Natural killer cell (primary cell): ENCODE measurements at regions not wholly inside any gene's neighbourhood (a gene's known extent, or its start where the extent isn't known, plus 50 kb on each side); places are given as distances from the start of the nearest gene placed in this dataset.

Experiments
- ATAC-seq, 3 donors: fragments of 150-1000 bp in 2 of 3; fragments of 200-7000 bp in 1 of 3; cut with Tn5 transposase; 1 replicate in 1 of 3; 2 replicates in 2 of 3; pipeline ENCODE4 v1.10.0; 2021; ENCODE audit warnings: mild to moderate bottlenecking in 2 of 3, moderate library complexity in 2 of 3
- DNase-seq, 2 donors: peaks; one replicate each; pipeline versions ENCODE4 v3.0.0 to v3.0.0-alpha.2; 2013 to 2021; ENCODE audit warnings: mixed read lengths in 1 of 2
- H3K27ac ChIP-seq: one replicate; pipeline ENCODE4 v1.5.1; 2013; ENCODE audit warnings: mild to moderate bottlenecking, low read length
- H3K27me3 ChIP-seq: one replicate; pipeline ENCODE4 v1.6.1; 2013; ENCODE audit warnings: low read length; ENCODE audit not compliant: control insufficient read depth, insufficient read depth
- H3K36me3 ChIP-seq: one replicate; pipeline ENCODE4 v1.6.1; 2013; ENCODE audit warnings: low read length; ENCODE audit not compliant: control insufficient read depth, insufficient read depth
- H3K4me1 ChIP-seq: one replicate; pipeline ENCODE4 v1.6.1; 2013; ENCODE audit warnings: low read length; ENCODE audit not compliant: control insufficient read depth, insufficient read depth
- H3K4me3 ChIP-seq: one replicate; pipeline ENCODE4 v1.5.1; 2013; ENCODE audit warnings: low read length
- H3K9me3 ChIP-seq: one replicate; pipeline ENCODE4 v1.6.1; 2013; ENCODE audit warnings: low read length; ENCODE audit not compliant: control insufficient read depth, insufficient read depth
- H3K27ac Mint-ChIP-seq, 2 donors: one replicate each; pipeline ENCODE4 v1.8.0; 2022; ENCODE audit warnings: mild to moderate bottlenecking in 2 of 2, mixed read lengths in 2 of 2, moderate library complexity in 1 of 2
- H3K27me3 Mint-ChIP-seq, 2 donors: one replicate each; pipeline ENCODE4 v1.8.0; 2022; ENCODE audit warnings: low read depth in 2 of 2, mixed read lengths in 2 of 2
- H3K36me3 Mint-ChIP-seq: one replicate; pipeline ENCODE4 v1.8.0; 2022; ENCODE audit warnings: mixed read lengths
- H3K4me1 Mint-ChIP-seq, 2 donors: one replicate each; pipeline ENCODE4 v1.8.0; 2022; ENCODE audit warnings: mixed read lengths in 2 of 2
- H3K4me3 Mint-ChIP-seq: one replicate; pipeline ENCODE4 v1.8.0; 2022; ENCODE audit warnings: mild to moderate bottlenecking, moderate library complexity, mixed read lengths
- H3K9me3 Mint-ChIP-seq, 2 donors: one replicate each; pipeline ENCODE4 v1.8.0; 2022; ENCODE audit warnings: mixed read lengths in 2 of 2
- CTCF ChIP-seq: fragments of 200-600 bp; IDR thresholded peaks from one replicate; pipeline ENCODE4 v1.8.0; 2022; ENCODE audit warnings: antibody characterized with exemption
- WGBS: methylation state at CpG from one replicate; pipeline ENCODE4 v1.1.7; 2013; ENCODE audit warnings: missing lambda C conversion rate; ENCODE audit not compliant: insufficient coverage; 5-methylcytosine and 5-hydroxymethylcytosine counted together
- intact Hi-C: fragments of 100-400 bp; cut with micrococcal nuclease; formaldehyde crosslinking; loops from one replicate; pipeline ENCODE4 v1.14.2; 2022

GRCh38 chr17:70780031-70780430 is 610.7 kb downstream of the KCNJ2 start:
- Mint-ChIP-seq H3K4me1 (no peaks in the 10 kb centered on the region), H3K4me3 (no peak overlapping the region), H3K27ac (no peak overlapping the region), H3K36me3 (no peaks in the 10 kb centered on the region), H3K9me3 (peaks cover 2 to 6% of the 10 kb centered on the region in 2 donors), H3K27me3 (no peaks in the 10 kb centered on the region)
- Histone ChIP-seq H3K4me1 (no peaks in the 10 kb centered on the region), H3K27me3 (no peaks in the 10 kb centered on the region), H3K36me3 (no peaks in the 10 kb centered on the region), H3K4me3 (no peak overlapping the region), H3K27ac (no peak overlapping the region), H3K9me3 (no peaks in the 10 kb centered on the region)
- intact Hi-C loops: no loop called here
- DNase-seq (no peak), ATAC-seq (no peak)
- WGBS: 70% methylated on average over 2 of the region's 2 CpGs
- TF ChIP-seq CTCF: no peak

- no peaks in the 10 kb centered on the region for H3K36me3 ChIP-seq
- Mint-ChIP-seq H3K36me3 (peaks cover 6% of the 10 kb centered on the region), H3K9me3 (peaks cover 11 to 19% of the 10 kb centered on the region in 2 donors), H3K27ac (no peak overlapping the region), H3K27me3 (no peaks in the 10 kb centered on the region), H3K4me3 (no peak overlapping the region), H3K4me1 (no peaks in the 10 kb centered on the region)
- H3K27ac ChIP-seq: no peak overlapping the region
- H3K4me3 ChIP-seq: no peak overlapping the region
- no peaks in the 10 kb centered on the region for H3K9me3 ChIP-seq
- 75% methylated on average over 2 of the region's 2 CpGs for WGBS
- intact Hi-C loops: no loop called here
- H3K4me1 ChIP-seq: no peaks in the 10 kb centered on the region
- ATAC-seq (no peak), DNase-seq (no peak)
- no peaks in the 10 kb centered on the region for H3K27me3 ChIP-seq
- TF ChIP-seq CTCF: no peak
These were observed 616.7 kb downstream of the KCNJ2 start for GRCh38 chr17:70786081-70786480.

GRCh38 chr17:70787721-70788300 is 618.5 kb downstream of the KCNJ2 start:
- TF ChIP-seq CTCF: no peak
- Histone ChIP-seq H3K4me1 (no peaks in the 10 kb centered on the region), H3K4me3 (no peak overlapping the region), H3K36me3 (no peaks in the 10 kb centered on the region), H3K27ac (no peak overlapping the region), H3K27me3 (no peaks in the 10 kb centered on the region), H3K9me3 (no peaks in the 10 kb centered on the region)
- DNase-seq (no peak), ATAC-seq (no peak)
- Mint-ChIP-seq H3K4me3 (no peak overlapping the region), H3K27ac (no peak overlapping the region), H3K27me3 (no peaks in the 10 kb centered on the region), H3K4me1 (no peaks in the 10 kb centered on the region), H3K36me3 (peaks cover 6% of the 10 kb centered on the region), H3K9me3 (peaks cover 11 to 18% of the 10 kb centered on the region in 2 donors)
- intact Hi-C loops: no loop called here
- WGBS: 100% methylated on average over 2 of the region's 3 CpGs

GRCh38 chr17:70791748-70792443 is 622.6 kb downstream of the KCNJ2 start:
- H3K36me3 ChIP-seq: no peaks in the 10 kb centered on the region
- no peaks in the 10 kb centered on the region for H3K4me1 ChIP-seq
- no peaks in the 10 kb centered on the region for H3K9me3 ChIP-seq
- no peak for DNase-seq
- Mint-ChIP-seq H3K36me3 (no peaks in the 10 kb centered on the region), H3K27ac (no peak overlapping the region), H3K9me3 (peaks cover 9 to 18% of the 10 kb centered on the region in 2 donors), H3K4me1 (no peaks in the 10 kb centered on the region), H3K4me3 (no peak overlapping the region), H3K27me3 (no peaks in the 10 kb centered on the region)
- intact Hi-C loops: no loop called here
- ATAC-seq: no peak
- TF ChIP-seq CTCF: no peak
- H3K27ac ChIP-seq: no peak overlapping the region
- 92% methylated on average over 5 of the region's 5 CpGs for WGBS
- no peaks in the 10 kb centered on the region for H3K27me3 ChIP-seq
- no peak overlapping the region for H3K4me3 ChIP-seq
